ENCODE measurements at regions not wholly inside any gene's neighbourhood (a gene's known extent, or its start where the extent isn't known, plus 50 kb on each side); places are given as distances from the start of the nearest gene placed in this dataset.
A peak's percentile ranks its signal among the peaks of the same experiment; 100 is the strongest.
"Not testable (repeated sequence)": the region's sequence is repeated elsewhere in the genome, so short reads cannot be mapped to it uniquely, and the experiment has no call there.

DNA sequence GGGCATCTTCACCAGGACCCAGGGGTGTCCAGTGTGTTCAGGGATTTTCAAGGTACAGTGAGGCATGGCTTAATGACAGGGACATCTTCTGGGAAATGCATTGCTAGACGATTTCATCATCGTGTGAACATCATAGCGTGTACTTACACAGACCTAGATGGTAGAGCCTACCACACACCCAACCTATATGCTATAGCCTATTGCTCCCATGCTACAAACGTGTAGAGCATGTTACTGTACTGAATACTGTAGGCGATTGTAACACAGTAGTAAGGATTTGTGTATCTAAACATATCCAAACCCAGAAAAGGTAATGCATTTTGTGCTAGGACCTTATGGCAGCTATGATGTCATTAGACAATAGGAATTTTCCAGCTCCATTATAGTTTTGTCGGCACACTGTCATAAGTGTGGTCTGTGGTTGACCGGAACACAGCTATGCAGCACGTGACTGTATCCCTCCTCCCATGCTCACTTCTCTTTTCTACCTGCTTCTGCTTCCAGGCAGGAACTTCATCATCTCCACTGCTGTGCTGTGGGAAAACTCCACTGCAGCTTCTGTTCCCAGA is 416.2 kb upstream of the NFE2L3 start:
- DNase-seq, result no peak
- Histone ChIP-seq H3K4me1 (peaks cover 0 to 17% (median 14%) of the 10 kb centered on the region in 4 donors), H3K27ac (no peak overlapping the region), H3K4me3 (no peak overlapping the region), H3K27me3 (no peaks in the 10 kb centered on the region), H3K9me3 (no peaks in the 10 kb centered on the region), H3K36me3 (no peaks in the 10 kb centered on the region)
- TF ChIP-seq, protein P1, sequence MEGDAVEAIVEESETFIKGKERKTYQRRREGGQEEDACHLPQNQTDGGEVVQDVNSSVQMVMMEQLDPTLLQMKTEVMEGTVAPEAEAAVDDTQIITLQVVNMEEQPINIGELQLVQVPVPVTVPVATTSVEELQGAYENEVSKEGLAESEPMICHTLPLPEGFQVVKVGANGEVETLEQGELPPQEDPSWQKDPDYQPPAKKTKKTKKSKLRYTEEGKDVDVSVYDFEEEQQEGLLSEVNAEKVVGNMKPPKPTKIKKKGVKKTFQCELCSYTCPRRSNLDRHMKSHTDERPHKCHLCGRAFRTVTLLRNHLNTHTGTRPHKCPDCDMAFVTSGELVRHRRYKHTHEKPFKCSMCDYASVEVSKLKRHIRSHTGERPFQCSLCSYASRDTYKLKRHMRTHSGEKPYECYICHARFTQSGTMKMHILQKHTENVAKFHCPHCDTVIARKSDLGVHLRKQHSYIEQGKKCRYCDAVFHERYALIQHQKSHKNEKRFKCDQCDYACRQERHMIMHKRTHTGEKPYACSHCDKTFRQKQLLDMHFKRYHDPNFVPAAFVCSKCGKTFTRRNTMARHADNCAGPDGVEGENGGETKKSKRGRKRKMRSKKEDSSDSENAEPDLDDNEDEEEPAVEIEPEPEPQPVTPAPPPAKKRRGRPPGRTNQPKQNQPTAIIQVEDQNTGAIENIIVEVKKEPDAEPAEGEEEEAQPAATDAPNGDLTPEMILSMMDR (IDR thresholded peaks at IDR 0.05), result no peak
- intact Hi-C loops (cut with DNase I; ENCODE audit: low total_unique reads), result no loop called here

DNA sequence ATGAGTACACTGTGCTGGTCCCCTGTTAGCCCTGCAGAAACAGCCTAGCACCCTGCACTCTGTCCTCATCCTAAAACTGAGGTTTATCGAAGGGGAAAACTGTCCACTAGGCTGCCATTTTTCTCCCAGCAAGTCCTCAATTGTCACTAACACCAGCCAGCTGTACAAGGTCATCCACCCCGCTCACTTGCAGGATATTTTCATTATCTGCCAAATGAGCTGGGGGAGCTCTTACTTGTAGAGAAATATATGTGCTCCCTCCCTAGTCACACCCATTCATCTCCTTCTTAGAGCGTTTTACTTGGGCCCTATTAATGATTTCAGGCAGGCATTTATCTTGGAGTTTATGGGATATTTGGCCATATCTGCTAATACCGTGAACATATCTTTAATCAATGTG is 413.5 kb upstream of the NFE2L3 start:
- H3K36me3 ChIP-seq, result no peaks in the 10 kb centered on the region
- no peak overlapping the region for H3K4me3 ChIP-seq
- no peaks in the 10 kb centered on the region for H3K9me3 ChIP-seq
- H3K27me3 ChIP-seq, result no peaks in the 10 kb centered on the region
- no peaks in the 10 kb centered on the region for H3K4me1 ChIP-seq
- no peak overlapping the region for H3K27ac ChIP-seq
- intact Hi-C loops (cut with DNase I; ENCODE audit: low total_unique reads), result no loop called here
- TF ChIP-seq, protein P1 (IDR thresholded peaks at IDR 0.05), result no peak
- DNase-seq, result no peak

DNA sequence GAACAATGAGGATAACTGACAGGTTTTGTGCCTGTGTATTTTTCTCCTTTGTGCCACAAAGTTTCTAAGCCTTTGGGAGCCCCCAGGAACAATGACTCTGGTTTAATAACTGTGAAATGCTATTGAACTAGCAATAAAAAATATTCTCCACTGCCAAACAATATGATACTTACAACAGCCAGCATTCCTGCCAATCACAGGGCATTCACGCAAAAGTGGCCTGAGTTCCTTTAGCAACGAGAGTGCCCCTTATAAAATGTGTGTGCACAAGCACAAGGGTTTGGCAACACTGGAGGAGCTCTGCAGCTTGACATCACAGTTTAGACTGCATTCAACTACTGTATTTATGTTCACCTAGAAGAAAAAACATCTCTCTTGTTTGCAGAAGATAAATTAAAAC is 412.9 kb upstream of the NFE2L3 start:
- Histone ChIP-seq H3K9me3 (no peaks in the 10 kb centered on the region), H3K27me3 (no peaks in the 10 kb centered on the region), H3K27ac (no peak overlapping the region), H3K36me3 (no peaks in the 10 kb centered on the region), H3K4me3 (no peak overlapping the region), H3K4me1 (no peaks in the 10 kb centered on the region)
- TF ChIP-seq, protein P1 (IDR thresholded peaks at IDR 0.05), result no peak
- DNase-seq, result no peak
- intact Hi-C loops (cut with DNase I; ENCODE audit: low total_unique reads), result no loop called here

DNA sequence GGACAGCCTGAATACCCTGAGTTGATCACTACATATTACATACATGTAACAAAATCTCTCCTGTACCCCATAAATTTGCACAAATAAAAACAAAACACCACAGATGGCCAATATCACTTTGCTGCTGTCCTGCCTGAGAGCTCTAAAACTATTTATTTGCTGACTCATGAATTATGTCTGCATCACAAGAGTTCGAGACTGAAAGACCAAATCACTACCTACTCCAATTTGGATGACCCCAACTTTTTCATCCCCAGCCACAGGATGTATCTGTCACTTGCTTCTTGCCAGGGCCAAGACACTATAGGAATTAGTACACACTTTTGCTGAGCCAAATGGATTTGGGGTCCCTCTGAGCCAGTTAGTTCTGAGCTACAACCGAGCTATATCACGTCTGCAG is 409.7 kb upstream of the NFE2L3 start:
- no peak for DNase-seq
- no peaks in the 10 kb centered on the region for H3K9me3 ChIP-seq
- no peak overlapping the region for H3K27ac ChIP-seq
- H3K36me3 ChIP-seq, result no peaks in the 10 kb centered on the region
- intact Hi-C loops (cut with DNase I; ENCODE audit: low total_unique reads), result no loop called here
- TF ChIP-seq, protein P1 (IDR thresholded peaks at IDR 0.05), result no peak
- no peak overlapping the region for H3K4me3 ChIP-seq
- no peaks in the 10 kb centered on the region for H3K4me1 ChIP-seq
- H3K27me3 ChIP-seq, result no peaks in the 10 kb centered on the region

DNA sequence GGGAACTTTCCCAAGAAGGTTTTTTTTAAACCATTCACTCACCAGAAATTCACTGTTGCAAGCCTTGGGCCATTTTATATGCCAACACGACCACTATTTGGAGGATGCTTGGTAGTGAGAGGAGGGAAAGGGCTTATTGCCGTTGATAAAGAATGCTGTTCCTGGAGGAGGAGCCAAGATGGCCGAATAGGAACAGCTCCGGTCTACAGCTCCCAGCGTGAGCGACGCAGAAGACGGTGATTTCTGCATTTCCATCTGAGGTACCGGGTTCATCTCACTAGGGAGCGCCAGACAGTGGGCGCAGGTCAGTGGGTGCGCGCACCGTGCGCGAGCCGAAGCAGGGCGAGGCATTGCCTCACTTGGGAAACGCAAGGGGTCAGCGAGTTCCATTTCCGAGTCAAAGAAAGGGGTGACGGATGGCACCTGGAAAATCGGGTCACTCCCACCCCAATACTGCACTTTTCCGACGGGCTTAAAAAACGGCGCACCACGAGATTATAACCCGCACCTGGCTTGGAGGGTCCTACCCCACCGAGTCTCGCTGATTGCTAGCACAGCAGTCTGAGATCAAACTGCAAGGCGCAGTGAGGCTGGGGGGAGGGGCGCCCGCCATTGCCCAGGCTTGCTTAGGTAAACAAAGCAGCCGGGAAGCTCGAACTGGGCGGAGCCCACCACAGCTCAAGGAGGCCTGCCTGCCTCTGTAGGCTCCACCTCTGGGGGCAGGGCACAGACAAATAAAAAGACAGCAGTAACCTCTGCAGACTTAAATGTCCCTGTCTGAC is 408.1 kb upstream of the NFE2L3 start:
- H3K36me3 ChIP-seq; H3K27ac ChIP-seq; H3K9me3 ChIP-seq; intact Hi-C loops (cut with DNase I; ENCODE audit: low total_unique reads); DNase-seq; H3K4me1 ChIP-seq; H3K4me3 ChIP-seq; H3K27me3 ChIP-seq: not testable (repeated sequence)

DNA sequence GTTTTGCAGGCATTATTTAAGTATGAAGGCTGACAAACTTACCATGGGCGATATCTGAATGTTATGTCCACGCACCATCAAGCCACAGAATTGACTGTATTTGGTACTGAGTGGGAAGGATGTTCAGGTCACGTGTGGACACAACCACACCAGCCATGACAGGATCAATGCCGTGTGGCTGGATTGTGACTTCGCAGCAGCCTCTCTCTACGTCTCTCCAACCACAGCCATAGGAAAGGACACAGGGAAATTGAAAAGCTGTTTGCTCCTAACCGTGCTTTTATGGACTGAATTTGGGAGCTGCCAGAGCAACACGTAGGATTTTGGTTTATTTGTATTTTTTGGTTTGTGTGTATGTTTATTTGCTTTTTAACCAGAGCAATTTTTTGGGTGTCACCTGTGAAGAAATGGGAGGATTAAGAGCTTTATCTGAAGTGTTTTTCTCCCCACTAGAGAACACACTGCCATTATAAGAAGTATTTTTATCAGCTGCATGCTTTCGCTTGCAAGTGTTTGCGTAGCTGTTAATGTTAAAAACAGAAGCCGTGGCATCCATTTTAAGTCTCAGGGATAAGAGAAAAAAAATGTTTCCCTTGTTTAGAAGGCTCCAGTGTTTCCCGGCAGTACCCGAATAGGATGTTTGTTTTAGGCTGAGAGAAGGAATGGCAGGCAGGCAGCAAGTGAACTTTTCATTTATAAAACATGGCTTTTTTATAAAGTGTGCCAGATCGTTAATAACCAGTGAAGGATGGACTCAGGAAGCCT is 401.1 kb upstream of the NFE2L3 start:
- H3K4me1 ChIP-seq, result peaks cover 0 to 56% (median 29%) of the 10 kb centered on the region in 4 donors
- H3K9me3 ChIP-seq, result no peaks in the 10 kb centered on the region
- H3K27me3 ChIP-seq, result no peaks in the 10 kb centered on the region
- no peaks in the 10 kb centered on the region for H3K36me3 ChIP-seq
- H3K4me3 ChIP-seq, result no peak overlapping the region
- H3K27ac ChIP-seq, result peak overlapping the region; percentile 88 to 89
- no peak for DNase-seq
- TF ChIP-seq, protein P1 (IDR thresholded peaks at IDR 0.05), result no peak
- intact Hi-C loops (cut with DNase I; ENCODE audit: low total_unique reads), result loop anchor here (10.0 kb wide), 1 partner anchor 94 kb away; no protein-coding TSS in a partner anchor
